Naive thymus-derived CD8-positive, alpha-beta T cell (primary cell): ENCODE measurements at regions not wholly inside any gene's neighbourhood (a gene's known extent, or its start where the extent isn't known, plus 50 kb on each side); places are given as distances from the start of the nearest gene placed in this dataset.
"Not testable (repeated sequence)": the region's sequence is repeated elsewhere in the genome, so short reads cannot be mapped to it uniquely, and the experiment has no call there.

Experiments
- ATAC-seq, 2 donors: fragments of 150-1000 bp; cut with Tn5 transposase in 1 of 2; sonication (Bioruptor Pico), chemical (Tn5 transposase) in 1 of 2; 1 replicate in 1 of 2; 2 replicates in 1 of 2; pipeline ENCODE4 v1.10.0; 2021; ENCODE audit warnings: mild to moderate bottlenecking in 2 of 2, moderate library complexity in 2 of 2
- POLR2A ChIA-PET: fragments of 350-600 bp; sonication (Branson Sonifier 250); formaldehyde crosslinking; loops from one replicate; lab custom pipeline; 2021; ENCODE audit warnings: antibody characterized with exemption; lab: Charles Lee
- DNase-seq, 10 donors: peaks; one replicate each; pipeline versions ENCODE4 v3.0.0 to v3.0.0-alpha.2; 2020 to 2022
- H3K27ac Mint-ChIP-seq, 10 donors: one replicate each; pipeline ENCODE4 v1.8.0; 2020 to 2022; ENCODE audit warnings: mild to moderate bottlenecking in 10 of 10, mixed read lengths in 10 of 10, moderate library complexity in 4 of 10, inconsistent platforms in 1 of 10
- H3K27me3 Mint-ChIP-seq, 5 donors: one replicate each; pipeline ENCODE4 v1.8.0; 2021 to 2022; ENCODE audit warnings: mixed read lengths in 5 of 5
- H3K36me3 Mint-ChIP-seq, 3 donors: one replicate each; pipeline ENCODE4 v1.8.0; 2020 to 2022; ENCODE audit warnings: mixed read lengths in 3 of 3, mild to moderate bottlenecking in 2 of 3, inconsistent platforms in 1 of 3
- H3K4me1 Mint-ChIP-seq, 4 donors: one replicate each; pipeline ENCODE4 v1.8.0; 2021 to 2022; ENCODE audit warnings: mixed read lengths in 4 of 4
- H3K4me3 Mint-ChIP-seq, 10 donors: one replicate each; pipeline ENCODE4 v1.8.0; 2020 to 2022; ENCODE audit warnings: mild to moderate bottlenecking in 10 of 10, mixed read lengths in 10 of 10, moderate library complexity in 6 of 10, inconsistent platforms in 1 of 10
- H3K9me3 Mint-ChIP-seq, 9 donors: one replicate each; pipeline ENCODE4 v1.8.0; 2020 to 2022; ENCODE audit warnings: mixed read lengths in 9 of 9, mild to moderate bottlenecking in 3 of 9, inconsistent platforms in 1 of 9, moderate library complexity in 1 of 9

DNA sequence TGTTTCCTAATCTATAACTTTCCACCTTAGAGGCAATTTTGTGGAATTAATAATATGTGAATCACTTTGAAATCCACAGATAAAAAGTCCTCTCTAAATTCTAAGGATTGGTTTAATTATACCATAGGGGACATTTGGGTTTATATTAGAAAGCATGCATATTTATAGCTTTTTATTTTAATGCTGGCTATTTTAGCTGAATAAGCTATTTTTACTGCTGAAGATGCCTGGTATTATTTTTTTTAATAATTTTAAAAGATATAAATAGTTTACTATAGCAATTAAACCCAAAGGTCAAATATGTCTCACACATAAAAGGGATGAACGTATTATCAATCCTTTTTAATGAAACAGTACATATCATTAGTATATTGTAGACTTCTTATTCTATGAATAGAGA, 415.4 kb downstream of the MAGEB5 start:
- Mint-ChIP-seq H3K27me3 (no peaks in the 10 kb centered on the region), H3K36me3 (no peaks in the 10 kb centered on the region), H3K27ac (no peak overlapping the region), H3K9me3 (peaks cover 0 to 10% (median 0%) of the 10 kb centered on the region in 9 donors), H3K4me3 (no peak overlapping the region), H3K4me1 (no peaks in the 10 kb centered on the region)
- POLR2A ChIA-PET, result no interaction called here
- no peak for DNase-seq
- no peak for ATAC-seq

DNA sequence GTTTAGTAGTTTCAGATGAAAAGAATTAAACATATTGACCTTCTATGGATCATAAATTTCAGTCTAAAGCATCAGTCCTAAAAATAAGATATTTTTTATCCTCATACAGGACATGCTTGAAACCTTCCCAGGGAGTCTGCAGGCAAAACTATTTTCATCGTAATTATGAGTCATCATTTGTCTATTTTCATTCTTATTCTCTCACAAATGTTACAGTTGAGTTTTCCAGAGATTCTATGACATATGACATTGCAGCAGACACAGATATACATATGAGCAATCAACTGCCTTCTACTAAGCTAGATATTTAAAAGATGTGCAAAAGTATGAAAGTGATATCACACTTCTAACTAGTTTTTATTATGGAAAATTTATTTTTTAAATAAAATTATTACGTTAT, 398.0 kb downstream of the MAGEB5 start:
- DNase-seq (no peak), ATAC-seq (no peak)
- no peaks in the 10 kb centered on the region for H3K4me1 Mint-ChIP-seq
- no peaks in the 10 kb centered on the region for H3K27me3 Mint-ChIP-seq
- no peaks in the 10 kb centered on the region for H3K36me3 Mint-ChIP-seq
- POLR2A ChIA-PET, result no interaction called here
- no peak overlapping the region for H3K4me3 Mint-ChIP-seq
- H3K27ac Mint-ChIP-seq, result no peak overlapping the region
- peaks cover 0 to 14% (median 0%) of the 10 kb centered on the region in 9 donors for H3K9me3 Mint-ChIP-seq

DNA sequence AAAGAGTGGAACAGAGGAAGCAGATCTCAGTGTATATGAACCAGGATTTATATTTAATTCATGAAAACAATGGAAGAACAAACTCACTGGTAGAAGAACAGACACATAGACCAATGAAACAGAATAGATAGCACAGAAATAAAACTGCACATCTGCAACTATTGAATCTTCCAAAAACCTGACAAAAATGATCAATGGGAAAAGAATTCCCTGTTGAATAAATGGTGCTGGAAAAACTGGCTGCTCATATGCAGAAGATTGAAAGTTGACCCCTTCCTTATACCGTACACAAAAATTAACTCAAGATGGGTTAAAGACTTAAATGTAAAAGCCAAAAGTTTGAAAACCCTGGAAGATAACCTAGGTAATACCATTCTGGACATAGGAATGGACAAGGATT, 391.0 kb downstream of the MAGEB5 start:
- ATAC-seq, result no peak
- Mint-ChIP-seq H3K4me3 (no peak overlapping the region), H3K27ac (no peak overlapping the region), H3K36me3 (peaks cover 0 to 4% (median 0%) of the 10 kb centered on the region in 3 donors), H3K4me1 (no peaks in the 10 kb centered on the region), H3K9me3 (peaks cover 0 to 14% (median 0%) of the 10 kb centered on the region in 9 donors), H3K27me3 (no peaks in the 10 kb centered on the region)
- POLR2A ChIA-PET, result no interaction called here
- DNase-seq, result no peak

DNA sequence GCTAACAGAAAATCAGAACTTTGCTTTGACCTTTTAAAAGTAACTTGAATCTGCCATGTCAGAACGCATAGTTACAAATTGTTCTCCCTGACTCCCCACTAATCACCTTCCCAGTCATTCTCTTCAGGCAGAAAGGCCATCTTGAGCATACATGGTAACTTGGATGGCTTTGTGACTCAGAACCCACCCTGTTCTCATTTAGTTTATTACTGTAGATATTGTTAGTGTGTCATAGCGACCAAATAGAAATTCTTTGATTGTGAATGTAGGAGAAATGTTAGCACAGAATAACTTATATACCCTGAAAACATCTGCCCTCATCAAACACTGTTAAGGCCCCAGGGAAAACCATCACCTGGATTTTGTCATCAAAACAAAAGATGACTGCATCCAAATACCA, 382.0 kb downstream of the MAGEB5 start:
- POLR2A ChIA-PET, result no interaction called here
- no peaks in the 10 kb centered on the region for H3K36me3 Mint-ChIP-seq
- H3K27ac Mint-ChIP-seq, result no peak overlapping the region
- ATAC-seq, result no peak
- H3K4me1 Mint-ChIP-seq, result no peaks in the 10 kb centered on the region
- DNase-seq, result no peak
- peaks cover 0 to 7% (median 0%) of the 10 kb centered on the region in 9 donors for H3K9me3 Mint-ChIP-seq
- H3K27me3 Mint-ChIP-seq, result no peaks in the 10 kb centered on the region
- H3K4me3 Mint-ChIP-seq, result no peak overlapping the region

DNA sequence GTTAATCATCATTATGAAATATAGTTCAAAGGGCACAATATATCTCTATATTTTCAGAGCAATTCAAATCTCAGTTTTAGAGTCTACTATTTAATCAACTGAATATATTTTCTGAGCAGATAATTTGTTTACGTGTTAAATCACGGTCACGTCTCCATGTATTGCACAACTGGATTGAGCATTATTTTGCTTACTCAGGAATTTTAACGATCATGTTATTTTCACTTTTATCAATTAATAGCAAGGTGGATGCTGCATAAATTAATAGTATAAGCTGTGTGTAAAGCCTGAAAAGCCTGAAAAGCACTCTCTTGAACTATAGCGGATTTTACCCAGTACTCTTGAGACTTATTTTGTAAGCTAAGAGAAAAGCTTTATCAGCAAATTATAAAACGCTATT, 374.9 kb downstream of the MAGEB5 start:
- H3K9me3 Mint-ChIP-seq, result peaks cover 0 to 9% (median 0%) of the 10 kb centered on the region in 9 donors
- DNase-seq, result no peak

DNA sequence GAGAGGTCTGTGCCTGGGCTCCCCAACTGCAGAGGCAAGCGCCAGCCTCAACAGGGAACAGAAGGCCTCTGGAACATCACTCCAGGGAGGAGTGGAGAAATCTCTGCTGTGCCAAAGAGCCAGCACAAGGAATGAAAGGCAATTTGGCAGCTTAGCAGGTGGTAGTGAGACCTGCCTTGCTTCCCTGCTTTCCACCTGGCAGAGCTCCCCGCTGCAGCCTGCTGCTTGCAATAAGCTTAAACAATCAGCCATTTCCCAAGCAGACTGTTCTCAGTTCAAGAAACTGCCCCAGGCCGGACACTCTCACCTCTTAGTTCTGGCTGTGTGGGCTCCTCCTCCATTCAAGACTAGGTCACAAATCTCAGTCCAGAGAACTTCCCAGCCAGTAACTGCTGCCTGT, 370.6 kb downstream of the MAGEB5 start:
- DNase-seq, result no peak
- Mint-ChIP-seq H3K36me3 (no peaks in the 10 kb centered on the region), H3K27ac (no peak overlapping the region), H3K27me3 (no peaks in the 10 kb centered on the region), H3K4me1 (no peaks in the 10 kb centered on the region), H3K9me3 (peaks cover 0 to 14% (median 0%) of the 10 kb centered on the region in 9 donors), H3K4me3 (no peak overlapping the region)
- POLR2A ChIA-PET, result no interaction called here
- ATAC-seq, result no peak

More for the DNA sequence above, 374.9 kb downstream of the MAGEB5 start:
- Mint-ChIP-seq H3K4me3 (no peak overlapping the region), H3K27me3 (no peaks in the 10 kb centered on the region), H3K36me3 (no peaks in the 10 kb centered on the region), H3K4me1 (no peaks in the 10 kb centered on the region), H3K27ac (no peak overlapping the region)
- POLR2A ChIA-PET, result no interaction called here
- ATAC-seq, result no peak

DNA sequence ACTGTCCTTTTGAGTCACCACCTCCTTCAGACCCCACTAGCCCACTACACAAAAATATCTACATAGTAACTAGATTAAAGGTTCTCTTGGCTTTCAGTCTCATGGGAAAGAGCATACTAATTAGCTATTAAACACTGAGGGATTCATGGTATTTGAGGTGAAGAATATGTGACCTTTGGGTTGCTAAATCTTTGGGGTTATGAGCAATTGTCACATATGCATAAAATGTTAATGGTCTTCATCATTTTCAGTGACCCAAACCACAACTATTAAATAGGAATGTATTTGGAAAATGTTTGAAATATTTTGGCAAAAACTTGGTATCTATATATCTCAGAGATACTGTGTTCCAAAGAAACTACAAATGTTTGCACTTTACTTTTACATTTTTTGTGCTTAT, 365.1 kb downstream of the MAGEB5 start:
- Mint-ChIP-seq H3K9me3 (peaks cover 0 to 20% (median 0%) of the 10 kb centered on the region in 9 donors), H3K4me1 (no peaks in the 10 kb centered on the region), H3K27me3 (no peaks in the 10 kb centered on the region), H3K36me3 (no peaks in the 10 kb centered on the region), H3K27ac (no peak overlapping the region), H3K4me3 (no peak overlapping the region)
- ATAC-seq, result no peak
- DNase-seq, result no peak
- POLR2A ChIA-PET, result no interaction called here

DNA sequence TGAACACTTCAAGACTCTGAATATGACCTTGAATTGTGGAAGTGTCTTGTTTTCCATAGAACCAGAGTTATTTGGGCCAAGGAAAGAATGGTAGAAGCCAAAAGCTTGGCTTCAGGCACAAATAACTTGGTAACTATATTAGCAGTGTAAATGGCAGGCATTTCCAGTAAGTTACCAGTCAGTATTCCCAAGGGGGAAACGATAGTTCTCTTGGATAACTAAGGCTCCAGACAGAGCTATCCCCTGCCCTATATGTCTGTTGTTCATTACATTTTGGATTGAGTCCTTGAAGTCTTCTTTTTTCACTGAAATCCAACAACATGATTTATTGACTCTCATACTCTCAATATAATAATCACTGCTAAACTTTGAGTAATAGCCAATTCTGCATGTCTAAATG, 364.1 kb downstream of the MAGEB5 start:
- Mint-ChIP-seq H3K27me3 (no peaks in the 10 kb centered on the region), H3K4me1 (no peaks in the 10 kb centered on the region), H3K4me3 (no peak overlapping the region), H3K9me3 (peaks cover 0 to 13% (median 0%) of the 10 kb centered on the region in 9 donors), H3K27ac (no peak overlapping the region), H3K36me3 (no peaks in the 10 kb centered on the region)
- POLR2A ChIA-PET, result no interaction called here
- ATAC-seq, result no peak
- DNase-seq, result no peak

DNA sequence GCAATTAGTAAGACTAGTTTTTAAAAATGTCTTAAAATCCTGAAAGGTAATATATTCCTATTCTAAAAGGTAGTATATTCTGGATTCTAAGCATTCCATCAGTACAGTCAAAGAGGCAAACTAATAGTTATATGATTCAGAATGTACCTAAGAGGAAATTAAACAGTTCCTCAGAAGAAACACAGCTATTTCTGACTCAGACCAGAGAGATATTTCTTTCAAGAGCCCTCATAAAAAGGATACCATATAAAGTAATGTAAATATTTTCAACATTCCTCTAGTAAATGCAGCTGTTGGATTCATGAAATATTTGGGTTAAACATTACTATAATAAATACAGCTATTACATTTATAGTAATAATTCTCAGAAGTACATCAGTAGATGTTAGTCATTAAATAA, 358.3 kb downstream of the MAGEB5 start:
- Mint-ChIP-seq H3K36me3 (no peaks in the 10 kb centered on the region), H3K9me3 (peaks cover 0 to 10% (median 0%) of the 10 kb centered on the region in 9 donors), H3K27ac (no peak overlapping the region), H3K27me3 (no peaks in the 10 kb centered on the region), H3K4me1 (no peaks in the 10 kb centered on the region), H3K4me3 (no peak overlapping the region)
- DNase-seq (no peak), ATAC-seq (no peak)
- POLR2A ChIA-PET, result no interaction called here

DNA sequence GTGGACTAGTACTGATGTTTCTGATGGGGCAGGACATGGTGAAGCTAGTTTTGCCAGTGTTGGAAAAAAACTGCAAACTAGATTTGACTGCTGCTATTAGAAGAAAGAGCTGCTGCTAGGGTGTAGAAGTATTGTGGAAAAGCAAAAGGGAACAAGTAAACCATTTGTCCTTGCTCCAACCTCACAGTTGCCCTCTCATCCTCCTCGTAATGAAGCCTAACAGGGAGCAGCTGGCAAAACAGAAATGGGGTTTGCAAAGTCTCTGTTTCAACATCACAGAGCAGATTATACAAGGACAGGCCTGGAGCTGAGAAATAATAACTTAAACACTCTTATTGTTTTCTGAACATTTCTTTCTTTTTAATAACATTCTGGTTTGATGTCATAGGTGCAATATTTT, 346.2 kb downstream of the MAGEB5 start:
- Mint-ChIP-seq H3K27me3 (no peaks in the 10 kb centered on the region), H3K36me3 (no peaks in the 10 kb centered on the region), H3K9me3 (peaks cover 0 to 8% (median 0%) of the 10 kb centered on the region in 9 donors), H3K4me1 (no peaks in the 10 kb centered on the region), H3K27ac (no peak overlapping the region), H3K4me3 (no peak overlapping the region)
- DNase-seq (no peak), ATAC-seq (no peak)
- POLR2A ChIA-PET, result no interaction called here

DNA sequence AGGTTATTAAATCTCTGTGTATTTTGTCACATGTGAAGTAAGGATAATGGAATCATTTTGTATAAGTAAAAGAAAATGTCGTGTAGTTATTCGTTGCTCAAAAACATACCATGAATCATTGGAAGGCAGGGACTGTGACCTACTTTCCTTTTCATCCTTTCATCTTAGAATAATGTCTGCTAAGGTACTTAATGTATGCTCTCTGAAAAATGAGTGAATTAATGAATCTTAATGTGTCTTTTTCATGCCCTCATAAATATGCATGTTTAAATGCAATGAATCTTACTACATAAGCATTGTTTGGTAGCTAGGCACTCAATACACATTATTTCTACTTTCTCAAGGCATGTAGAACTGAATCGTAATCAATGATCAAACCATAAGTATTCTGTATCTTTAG, 343.9 kb downstream of the MAGEB5 start:
- Mint-ChIP-seq H3K27ac (no peak overlapping the region), H3K4me3 (no peak overlapping the region), H3K4me1 (no peaks in the 10 kb centered on the region), H3K27me3 (no peaks in the 10 kb centered on the region), H3K36me3 (no peaks in the 10 kb centered on the region), H3K9me3 (peaks cover 0 to 10% (median 0%) of the 10 kb centered on the region in 9 donors)
- DNase-seq (no peak), ATAC-seq (no peak)
- POLR2A ChIA-PET, result no interaction called here

DNA sequence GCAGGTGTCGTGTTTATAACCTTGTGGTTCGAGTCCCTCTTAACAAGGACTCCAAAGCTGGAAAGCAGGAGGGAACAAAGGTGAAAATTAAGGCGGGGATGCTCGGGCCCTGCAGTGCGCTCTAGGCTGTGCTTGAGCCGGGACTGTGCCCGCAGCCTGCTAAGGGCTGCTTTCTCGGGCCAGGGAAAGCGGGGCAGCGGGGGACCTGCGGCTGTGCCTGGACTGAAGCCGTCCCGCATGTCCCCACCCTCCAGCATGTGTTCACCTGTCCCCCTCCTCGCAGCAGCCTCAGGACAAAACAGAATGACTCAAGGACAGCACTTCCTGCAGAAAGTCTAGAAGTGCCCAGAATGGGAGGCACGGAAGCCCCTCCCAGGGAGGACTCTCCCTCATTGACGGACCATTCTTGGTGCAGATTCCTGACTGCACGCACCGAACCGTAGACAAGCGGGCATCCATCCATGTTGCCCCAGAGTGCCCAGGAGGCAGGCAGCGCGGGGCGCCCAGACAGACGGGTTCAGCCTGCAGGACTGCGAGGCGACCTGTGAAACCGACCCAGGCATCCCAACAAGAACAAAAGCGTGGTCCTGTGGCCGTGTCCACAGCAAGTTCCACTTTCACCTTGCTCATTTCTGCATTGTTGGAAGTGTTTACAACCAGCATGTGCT, 342.9 kb downstream of the MAGEB5 start:
- no peak for ATAC-seq
- Mint-ChIP-seq H3K4me3 (no peak overlapping the region), H3K36me3 (no peaks in the 10 kb centered on the region), H3K4me1 (no peaks in the 10 kb centered on the region), H3K27ac (no peak overlapping the region), H3K27me3 (no peaks in the 10 kb centered on the region), H3K9me3 (peaks cover 0 to 7% (median 0%) of the 10 kb centered on the region in 9 donors)
- POLR2A ChIA-PET, result no interaction called here
- no peak for DNase-seq

DNA sequence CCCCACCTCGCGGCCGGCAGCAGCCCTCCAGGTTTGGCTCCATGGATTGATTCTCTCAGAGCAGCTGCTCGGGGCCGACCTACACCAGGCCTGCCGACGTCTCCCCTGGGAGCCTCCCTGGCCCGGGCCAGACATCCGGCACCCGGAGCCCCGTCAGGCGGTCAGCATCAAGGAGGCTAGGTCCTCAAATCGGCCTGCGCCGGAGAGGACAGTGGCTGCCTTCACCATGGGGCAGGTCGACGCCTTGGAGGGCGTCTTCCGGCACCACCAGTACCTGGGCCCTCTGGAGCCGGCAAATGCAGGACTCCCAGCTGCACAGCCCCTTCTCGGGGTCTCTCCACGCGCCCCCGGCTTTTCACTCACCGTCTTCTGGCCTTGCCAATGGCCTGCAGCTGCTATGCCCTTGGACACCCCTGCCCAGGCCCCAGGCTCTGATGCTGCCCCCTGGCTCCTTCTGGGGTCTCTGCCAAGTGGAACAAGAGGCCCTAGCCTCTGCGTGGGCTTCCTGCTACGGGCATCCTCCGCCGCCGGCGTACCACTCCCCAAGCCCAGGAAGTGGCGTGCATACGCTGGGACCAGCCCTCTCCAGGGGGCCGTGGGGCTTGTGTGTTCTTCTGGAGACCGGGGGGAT, 341.8 kb downstream of the MAGEB5 start:
- DNase-seq (no peak), ATAC-seq (no peak)
- Mint-ChIP-seq H3K9me3 (peaks cover 0 to 8% (median 0%) of the 10 kb centered on the region in 9 donors), H3K36me3 (no peaks in the 10 kb centered on the region), H3K27me3 (no peaks in the 10 kb centered on the region), H3K4me3 (no peak overlapping the region), H3K27ac (no peak overlapping the region), H3K4me1 (no peaks in the 10 kb centered on the region)
- POLR2A ChIA-PET, result no interaction called here

DNA sequence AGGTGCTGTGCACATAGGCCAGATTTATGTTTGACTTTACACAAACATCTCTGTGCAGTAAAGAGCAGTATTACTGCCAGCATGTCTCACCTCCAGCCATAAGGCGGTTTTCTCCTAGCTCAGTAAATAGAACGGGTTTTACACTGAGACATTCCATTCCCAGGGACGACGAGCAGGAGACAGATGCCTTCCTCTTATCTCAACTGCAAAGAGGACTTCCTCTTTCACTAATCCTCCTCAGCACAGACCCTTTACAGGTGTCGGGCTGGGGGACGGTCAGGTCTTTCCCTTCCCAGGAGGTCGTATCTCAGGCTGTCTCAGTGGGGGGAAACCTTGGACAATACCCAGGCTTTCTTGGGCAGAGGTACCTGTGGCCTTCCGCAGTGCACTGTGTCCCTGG, 309.8 kb downstream of the MAGEB5 start:
- H3K27ac Mint-ChIP-seq, DNase-seq, H3K4me1 Mint-ChIP-seq, H3K4me3 Mint-ChIP-seq, POLR2A ChIA-PET, H3K36me3 Mint-ChIP-seq, H3K27me3 Mint-ChIP-seq, ATAC-seq: not testable (repeated sequence)
- peaks cover 0 to 13% (median 1%) of the 10 kb centered on the region in 9 donors for H3K9me3 Mint-ChIP-seq
